COLO668 (cell line): ENCODE measurements at regions not wholly inside any gene's neighbourhood (a gene's known extent, or its start where the extent isn't known, plus 50 kb on each side); places are given as distances from the start of the nearest gene placed in this dataset.
"Not testable (repeated sequence)": the region's sequence is repeated elsewhere in the genome, so short reads cannot be mapped to it uniquely, and the experiment has no call there.

Experiments used
- DNase-seq: peaks from one replicate; lab custom pipeline; 2025; ENCODE audit not compliant: unreplicated experiment; lab: John Stamatoyannopoulos, UW

DNA sequence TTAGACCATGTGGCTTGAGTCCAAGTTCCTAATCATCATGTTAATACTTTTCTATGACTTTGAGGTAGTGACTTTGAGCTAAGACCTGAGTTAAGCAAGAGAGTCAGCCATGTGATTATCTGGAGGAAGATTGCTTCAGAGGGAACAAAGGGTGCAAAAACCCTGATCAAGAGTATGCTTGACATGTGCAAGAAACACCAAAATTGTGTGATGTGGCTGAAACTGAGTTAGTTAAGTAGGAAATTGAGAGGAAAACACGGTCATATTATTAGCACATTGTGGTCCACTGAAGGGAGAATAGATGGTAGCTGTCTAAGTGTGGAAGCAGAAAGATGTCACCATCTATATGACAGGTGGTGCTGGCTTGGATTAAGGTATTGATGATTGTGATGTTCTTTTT, 130.4 kb upstream of the MON1B start:
- no peak for DNase-seq

DNA sequence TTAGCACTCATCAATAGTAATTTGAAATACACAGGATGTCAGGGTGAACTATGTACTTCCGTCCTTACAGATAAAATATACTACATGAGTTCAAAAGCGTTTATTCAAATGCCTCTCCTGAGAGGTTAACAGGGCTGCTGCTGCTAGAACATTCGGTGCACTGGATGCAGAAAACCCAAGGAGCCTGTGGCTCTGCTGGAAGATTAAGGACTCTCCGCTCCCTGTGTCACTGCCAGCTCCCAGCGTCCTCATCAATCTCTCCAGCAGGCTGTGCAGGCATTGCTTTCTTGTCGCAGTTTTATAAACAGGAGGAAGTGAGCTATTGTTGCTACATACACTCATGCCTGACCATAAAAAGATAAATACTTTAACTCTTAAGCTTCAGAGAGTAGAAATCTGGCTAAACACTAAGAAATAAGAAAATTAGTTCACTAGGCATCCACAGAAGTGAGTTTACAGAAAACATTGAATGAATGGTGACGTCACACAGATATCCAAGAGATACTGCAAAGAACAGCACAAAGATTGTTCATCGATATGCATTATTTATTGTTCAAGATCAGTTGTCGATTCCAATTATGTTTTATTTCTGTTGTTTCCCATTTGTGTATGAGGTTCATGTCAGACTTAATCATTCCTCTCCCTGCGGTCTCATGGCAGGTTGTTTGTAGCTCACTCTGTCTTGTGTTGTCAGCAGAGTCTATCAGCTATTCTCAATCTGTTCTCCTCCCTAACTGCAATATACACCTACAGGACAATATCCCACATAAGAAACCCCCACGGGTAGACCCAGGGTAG, 127.9 kb upstream of the MON1B start:
- DNase-seq, result no peak

DNA sequence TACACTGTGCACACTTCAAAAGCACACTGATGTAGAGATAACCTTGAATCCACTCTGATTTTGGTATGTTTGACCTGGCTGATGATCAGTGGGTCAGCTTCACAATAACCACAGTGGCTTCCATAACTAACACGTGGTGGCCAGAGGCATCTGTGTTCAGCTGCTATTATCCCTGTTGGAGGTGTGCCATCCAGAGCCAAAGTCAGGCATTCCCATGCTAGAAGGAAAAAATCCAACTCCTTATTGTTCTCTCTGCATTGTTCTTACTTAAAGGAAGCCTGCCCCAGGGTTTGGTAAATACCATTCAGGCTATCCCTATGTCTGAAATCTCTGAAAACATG, 127.3 kb upstream of the MON1B start:
- DNase-seq, result no peak

DNA sequence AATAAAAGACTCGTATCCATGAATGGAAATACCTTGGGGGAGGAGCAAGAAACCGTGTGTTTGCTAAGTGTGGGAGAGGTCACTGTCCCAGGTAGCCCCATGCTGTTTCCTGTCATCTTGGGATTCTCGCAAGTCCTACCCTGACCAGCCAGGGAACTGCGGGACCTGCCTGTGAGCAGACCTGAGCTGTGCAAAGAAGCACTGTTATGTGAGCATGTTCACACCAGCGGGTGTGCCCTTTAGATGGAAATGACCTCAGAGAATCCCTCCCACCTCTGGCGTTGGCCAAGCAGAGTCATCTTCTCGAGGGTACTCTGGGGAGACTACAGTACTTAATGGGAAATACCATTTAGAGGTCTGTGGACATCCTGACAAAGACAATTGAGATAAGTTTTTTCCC, 127.0 kb upstream of the MON1B start:
- no peak for DNase-seq

DNA sequence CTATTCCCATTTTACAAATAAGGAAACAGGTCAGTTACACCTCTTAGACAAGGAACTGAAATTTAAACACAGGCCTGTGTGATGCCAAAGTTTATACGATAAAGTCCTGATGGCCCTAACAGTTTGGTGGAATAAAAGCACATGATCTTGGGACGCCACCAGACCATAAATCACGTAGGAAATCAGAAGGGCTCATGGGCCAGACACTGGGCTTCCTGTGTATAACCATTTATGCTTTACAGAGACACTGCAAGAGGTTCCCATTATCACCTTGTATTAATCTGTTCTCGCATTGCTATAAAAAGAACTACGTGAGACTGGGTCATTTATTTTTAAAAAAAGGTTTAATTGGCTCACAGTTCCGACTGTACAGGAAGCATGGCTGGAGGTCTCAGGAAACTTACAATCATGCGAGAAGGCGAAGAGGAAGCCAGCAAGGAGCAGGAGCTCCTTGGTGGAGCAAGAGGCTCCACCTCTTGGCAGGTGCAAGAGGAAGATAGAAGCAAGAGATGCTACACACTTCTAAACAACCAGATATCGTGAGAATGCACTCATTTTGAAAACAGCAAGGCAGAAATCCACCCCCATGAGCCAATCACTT, 124.0 kb upstream of the MON1B start:
- no peak for DNase-seq

DNA sequence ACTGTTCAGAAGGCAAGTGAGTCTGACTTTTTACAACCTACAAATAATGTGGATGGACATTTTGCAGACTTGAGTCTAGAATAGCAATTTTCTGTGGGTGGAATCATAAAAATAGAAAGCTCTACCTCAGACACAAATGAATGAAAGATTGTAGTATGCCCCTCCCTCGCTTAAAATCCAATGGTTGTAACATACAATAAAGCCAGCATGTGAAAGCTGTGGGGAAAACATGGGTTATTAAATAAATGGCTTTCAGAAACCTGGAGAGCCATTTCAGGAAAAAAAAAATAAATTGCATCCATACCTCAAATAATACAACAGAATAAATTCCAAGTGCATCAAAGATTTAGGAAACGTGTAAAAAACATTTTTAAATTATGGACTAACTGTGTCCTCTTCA, 123.1 kb upstream of the MON1B start:
- no peak for DNase-seq

DNA sequence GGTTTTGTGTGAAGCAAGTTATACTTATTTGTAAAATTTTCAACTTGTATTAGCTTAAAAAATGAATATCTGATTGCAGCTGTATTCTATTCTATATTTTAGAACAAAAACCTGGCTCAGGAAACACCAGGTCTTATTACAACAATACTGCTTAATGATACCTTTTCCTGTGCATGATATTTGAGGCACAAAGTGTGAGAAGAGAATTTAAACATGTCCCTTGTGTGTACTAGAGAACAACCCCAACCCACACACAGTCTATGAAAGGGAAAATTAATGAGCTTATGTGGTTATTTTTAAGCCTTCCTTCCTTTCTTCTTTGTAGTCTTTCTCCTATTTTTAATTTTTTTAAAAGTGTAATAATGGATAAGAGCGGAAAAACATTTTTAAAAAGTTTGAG, 122.6 kb upstream of the MON1B start:
- no peak for DNase-seq

DNA sequence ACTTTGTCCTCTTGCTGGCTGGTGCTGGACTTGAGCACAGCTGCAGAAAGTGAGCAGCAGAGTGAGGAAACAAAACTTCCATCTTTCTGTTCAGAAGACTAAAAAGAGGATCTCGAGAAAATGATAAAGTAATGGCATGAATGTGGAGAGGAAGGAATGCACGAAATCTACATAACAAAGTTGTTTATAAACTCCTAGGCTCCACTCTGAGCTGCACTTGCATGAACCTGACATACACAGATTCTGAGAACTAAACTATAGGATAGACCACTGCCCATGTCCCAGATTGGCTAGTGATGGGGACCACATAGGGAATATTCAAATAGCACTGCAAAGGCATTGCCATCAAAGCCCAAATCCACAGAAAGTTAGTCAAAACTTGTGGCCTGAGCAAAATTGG, 121.1 kb upstream of the MON1B start:
- DNase-seq, result no peak

DNA sequence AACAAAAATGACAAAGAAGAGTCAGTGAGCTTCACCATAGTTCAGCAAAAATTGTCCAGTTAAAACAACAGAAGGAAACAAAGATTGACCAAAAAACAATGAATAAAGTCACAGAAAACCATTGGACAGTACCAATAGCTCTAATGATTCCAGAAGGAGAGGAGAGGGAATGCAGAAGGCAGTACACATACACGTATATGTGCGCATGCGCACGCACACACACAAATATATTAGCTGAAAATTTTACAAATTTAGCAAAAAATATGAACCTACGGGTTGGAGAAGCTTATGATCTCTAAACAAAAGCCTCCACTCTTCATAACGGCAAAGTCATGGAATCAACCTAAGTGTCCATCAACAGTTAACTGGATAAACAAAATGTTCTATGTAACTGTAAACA, 120.3 kb upstream of the MON1B start:
- DNase-seq, result no peak

DNA sequence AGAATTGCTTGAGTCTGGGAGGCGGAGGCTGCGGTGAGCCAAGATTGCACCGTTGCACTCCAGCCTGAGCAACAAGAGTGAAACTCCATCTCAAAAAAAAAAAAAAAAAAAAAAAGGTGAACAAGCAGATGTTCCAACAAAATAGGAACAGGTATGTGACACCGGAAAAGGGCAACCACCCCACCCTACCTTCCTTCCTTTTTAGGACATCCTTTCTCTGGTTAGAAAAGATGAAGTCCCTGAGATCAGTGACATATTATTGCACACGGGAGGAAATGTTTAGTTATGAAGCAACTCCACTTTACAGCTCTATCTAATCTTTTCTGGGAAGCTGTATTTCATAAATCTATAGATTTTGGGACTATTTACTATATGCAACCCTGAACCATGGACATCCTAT, 114.2 kb upstream of the MON1B start:
- no peak for DNase-seq

DNA sequence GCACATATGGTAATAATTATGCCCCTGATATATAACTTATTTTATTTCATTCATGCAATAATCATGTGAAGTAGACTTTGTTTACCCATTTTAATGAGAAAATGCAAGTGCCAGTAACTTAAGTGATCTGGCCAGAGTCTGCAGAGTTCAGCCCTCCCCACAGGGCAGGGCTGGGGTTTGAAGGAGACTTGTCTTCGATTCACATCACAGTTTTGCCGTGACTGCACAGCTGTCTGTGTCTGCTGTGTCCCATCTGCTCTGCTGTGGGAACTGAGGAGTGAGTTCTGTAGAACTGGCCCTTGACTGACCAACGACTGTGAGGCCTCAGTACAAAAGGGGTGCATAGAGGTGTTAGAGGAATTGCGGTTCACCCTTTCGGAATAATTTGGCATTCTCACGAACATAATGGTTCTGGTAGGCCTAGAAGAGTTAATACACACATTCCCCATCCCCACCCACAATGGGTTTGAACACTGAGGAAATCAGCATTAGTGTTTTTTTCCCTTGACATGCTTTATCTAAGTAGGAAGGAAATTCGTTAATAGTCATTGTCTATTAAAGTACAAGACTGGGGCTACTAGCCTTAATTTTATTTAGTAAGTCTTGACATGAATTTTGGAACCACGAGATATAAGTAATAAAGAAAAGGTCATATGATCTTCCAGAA, 113.6 kb upstream of the MON1B start:
- DNase-seq, result no peak

DNA sequence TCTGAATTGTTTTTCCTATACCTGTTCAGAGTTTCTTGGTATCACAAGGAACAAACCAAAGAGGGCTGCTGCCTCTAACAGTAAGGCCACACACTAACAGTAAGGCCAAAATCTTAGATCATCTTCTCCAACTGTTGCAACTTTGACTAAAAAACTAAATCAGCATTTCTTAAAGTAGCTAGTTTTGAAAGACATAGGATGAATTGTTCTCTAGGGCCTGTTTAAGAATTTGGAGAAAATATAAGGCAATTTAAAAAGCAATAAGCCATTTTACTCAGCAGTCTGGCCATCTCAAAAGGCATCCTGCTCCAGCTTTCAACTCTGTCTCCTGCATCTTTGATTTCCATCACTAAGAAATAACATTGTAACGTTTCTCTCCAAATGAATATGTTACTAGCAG, 105.0 kb upstream of the MON1B start:
- no peak for DNase-seq

DNA sequence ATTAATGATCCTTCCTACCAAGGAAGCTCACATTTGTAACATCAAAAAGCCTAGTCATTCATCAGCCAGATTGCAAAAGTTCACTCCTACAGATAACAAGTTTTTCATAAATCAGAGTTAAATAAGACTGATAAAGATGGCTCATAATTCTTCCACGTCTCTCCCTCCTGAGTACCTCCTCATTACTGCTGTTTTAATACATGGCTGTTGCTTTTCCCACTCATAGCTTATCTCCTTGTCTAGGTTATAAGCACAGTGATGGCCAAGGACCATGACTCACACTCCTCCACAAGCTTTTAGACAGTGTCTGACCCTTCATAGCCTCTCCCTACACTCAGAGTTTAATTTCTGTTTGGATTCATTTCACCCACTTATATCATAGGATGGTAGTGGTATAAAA, 100.9 kb upstream of the MON1B start:
- DNase-seq, result no peak

DNA sequence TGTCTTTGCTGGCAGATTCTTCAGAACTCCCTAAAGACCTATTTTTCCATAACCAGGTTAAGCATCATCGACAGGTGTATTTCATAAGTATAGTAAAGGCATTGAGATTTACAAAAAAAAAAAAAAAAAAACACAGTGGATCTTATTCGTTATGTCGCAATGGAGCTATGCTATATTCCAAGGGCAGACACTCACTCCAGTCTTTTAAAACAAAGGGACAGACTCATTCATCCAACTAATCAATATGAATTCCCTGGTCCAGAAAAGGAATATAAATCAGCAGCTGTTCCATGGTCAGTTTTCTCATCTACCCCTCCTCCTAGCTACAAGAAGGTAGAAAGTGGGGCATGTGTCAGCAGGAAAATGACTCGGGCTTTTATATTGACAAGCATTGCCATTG, 97.7 kb upstream of the MON1B start:
- no peak for DNase-seq

DNA sequence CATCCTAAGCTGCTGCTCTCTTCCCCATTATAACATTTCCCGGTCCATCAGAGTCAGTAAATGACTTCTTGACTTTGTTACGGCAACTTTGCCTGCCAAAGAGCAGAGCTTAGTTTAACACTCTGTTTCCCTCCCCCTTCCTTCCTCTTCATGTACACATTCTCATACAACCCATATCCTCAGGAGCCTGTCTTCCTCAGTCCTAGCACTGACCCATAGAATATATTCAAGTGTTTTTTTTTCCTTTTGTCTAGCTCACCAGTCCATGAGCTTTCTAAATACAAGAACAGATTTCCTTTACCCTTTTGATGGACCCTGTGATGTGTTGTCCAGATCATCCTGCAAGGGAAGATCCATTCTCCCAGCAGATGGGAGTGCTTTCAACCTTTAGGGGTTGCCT, 97.0 kb upstream of the MON1B start:
- DNase-seq, result no peak

DNA sequence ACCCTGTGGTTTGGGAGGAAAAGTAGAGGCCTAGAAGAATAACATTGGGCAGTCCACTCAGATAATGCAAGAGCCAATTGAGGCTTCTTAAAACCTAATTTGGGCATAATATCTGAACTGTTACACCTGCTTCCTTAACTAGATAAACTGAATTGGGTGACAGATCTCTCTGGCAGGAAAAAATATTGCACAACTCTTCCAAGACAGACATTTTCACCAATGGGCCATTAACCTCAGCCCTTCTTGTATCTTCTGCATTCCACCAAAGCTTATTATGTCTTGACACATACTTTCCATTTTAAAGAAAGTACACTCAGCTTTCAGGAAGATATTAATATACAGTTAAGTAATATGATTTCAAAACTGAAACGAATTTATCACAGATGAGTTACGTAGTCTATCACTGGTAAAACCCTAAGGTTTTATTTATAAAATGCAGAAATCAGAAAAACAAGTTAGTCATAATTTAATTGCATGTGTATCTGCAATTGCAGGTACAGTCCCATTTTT, 79.9 kb upstream of the MON1B start:
- DNase-seq, result no peak

DNA sequence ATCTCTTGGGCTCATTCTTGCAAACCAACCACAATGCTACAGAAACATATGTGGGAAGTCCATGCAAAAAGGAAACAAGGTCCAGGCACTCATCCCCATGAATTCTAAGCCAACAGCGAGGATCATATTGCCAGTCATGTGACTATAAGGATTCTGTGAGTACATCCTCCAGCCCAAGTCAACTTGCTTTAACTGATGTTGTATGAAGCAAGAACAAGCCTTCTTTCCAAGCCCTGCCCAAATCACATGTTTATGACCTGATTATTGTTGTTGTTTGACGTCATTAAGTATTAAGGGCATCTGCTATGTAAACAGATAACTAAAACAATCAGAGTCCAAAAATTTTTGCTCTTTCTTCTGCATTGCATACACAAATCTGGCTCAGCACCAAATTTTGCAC, 78.2 kb upstream of the MON1B start:
- no peak for DNase-seq

DNA sequence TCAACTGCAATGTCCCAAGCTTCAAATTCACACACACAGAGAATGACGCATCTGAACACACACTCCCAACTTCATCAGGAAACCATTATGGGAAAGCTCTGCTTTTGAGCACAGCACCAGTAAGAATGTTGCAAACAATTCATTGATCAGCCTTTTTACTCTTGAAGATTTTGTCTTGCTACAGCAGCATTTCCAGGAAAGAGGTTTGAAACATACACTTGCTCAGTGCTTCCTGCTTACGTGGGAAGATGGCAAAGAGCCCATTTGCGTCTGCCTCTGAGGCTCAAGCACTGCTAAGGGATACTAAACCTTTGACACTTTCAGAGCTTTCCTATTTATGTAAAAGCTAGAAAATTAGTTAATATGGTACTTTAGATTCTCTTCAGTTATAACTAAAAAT, 77.2 kb upstream of the MON1B start:
- no peak for DNase-seq

DNA sequence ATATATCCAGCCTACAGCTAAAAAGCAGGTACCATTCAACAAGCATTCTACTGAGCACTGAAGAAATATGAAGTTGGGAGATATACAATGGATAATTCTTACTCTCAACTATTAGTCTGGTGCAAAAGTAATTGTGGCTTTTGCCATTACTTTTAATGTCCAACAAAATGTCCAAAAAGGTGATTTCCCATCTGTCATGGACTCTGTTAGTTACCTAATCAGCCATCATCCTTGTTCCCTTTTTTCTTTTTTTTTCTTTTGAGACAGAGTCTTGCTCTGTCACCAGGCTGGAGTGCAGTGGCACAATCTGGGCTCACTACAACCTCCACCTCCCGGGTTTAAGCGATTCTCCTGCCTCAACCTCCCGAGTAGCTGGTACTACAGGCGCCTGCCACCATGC, 76.6 kb upstream of the MON1B start:
- DNase-seq, result not testable (repeated sequence)

DNA sequence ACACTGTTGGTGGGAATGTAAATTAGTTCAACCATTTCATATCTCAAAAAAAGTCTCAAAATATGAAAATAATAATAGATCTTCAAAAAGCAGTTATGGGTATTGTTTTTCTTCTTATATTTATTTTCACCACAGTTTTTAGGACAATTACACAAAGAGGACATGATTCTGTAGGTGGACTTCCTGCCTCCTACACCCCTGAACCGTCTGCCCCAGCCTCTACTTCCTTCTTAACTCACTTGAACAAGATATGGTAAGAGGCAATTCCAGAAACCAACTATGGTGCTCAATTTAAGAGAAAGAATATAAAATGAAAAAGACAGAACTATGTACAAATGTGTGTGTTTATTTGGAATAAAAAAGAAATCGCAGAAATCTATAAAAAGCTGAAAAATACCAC, 74.1 kb upstream of the MON1B start:
- no peak for DNase-seq

DNA sequence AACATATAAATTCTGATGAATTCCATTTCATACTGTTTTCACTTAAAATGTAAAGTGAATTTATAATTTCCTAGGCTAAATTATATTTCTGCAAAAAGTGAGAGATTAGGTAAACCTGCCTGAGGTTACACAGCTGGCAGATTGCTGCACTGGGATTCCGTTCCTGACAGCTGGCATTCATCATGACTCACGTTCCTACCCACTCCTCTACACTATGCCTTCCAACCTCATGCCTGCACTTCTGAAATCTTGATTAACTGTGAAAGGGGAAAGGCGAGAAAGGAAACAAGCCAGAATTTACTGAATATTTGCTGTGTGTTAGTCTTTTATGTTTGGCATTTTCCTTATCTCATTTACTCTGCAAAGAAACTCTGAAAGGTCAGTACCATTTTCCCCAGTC, 73.3 kb upstream of the MON1B start:
- DNase-seq, result no peak

DNA sequence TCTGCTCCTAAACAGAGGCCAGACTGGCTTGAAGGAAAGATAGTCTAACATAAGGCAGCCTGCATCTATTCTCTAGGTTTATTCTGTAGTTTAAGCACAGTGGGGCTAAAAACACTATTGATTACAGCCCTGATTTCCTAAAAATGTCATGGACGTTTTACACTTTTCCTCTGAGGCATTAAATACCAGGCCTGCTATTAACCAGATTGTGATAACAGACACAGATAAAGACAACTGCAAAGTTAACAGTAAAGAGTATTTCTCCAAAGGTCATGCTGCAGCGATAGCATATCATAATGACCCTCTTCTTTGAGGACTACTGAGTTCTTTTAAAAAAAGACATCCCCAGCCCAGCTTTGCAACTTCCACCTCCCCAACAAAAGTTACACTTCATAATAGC, 59.6 kb upstream of the MON1B start:
- no peak for DNase-seq
